ENCODE measurements at regions not wholly inside any gene's neighbourhood (a gene's known extent, or its start where the extent isn't known, plus 50 kb on each side); places are given as distances from the start of the nearest gene placed in this dataset.

- no peak overlapping the region for H3K4me3 ChIP-seq (ENCODE audit: low read length)
These were observed 182.7 kb upstream of the KCNN2 start for GRCh38 chr5:114179134-114179533.

GRCh38 chr5:114184006-114184405 is 177.9 kb upstream of the KCNN2 start:
- Histone ChIP-seq H3K4me1 (ENCODE audit: insufficient read depth, low read length) (no peaks in the 10 kb centered on the region), H3K36me3 (ENCODE audit: insufficient read depth, low read length) (no peaks in the 10 kb centered on the region), H2AFZ (ENCODE audit: low read depth, low read length) (no peak overlapping the region), H3K9me3 (ENCODE audit: low read length) (no peaks in the 10 kb centered on the region), H3K4me3 (ENCODE audit: low read length) (no peak overlapping the region), H3K27me3 (ENCODE audit: insufficient read depth, low read length) (no peaks in the 10 kb centered on the region)

More at GRCh38 chr5:114179134-114179533, 182.7 kb upstream of the KCNN2 start:
- Histone ChIP-seq H3K36me3 (ENCODE audit: insufficient read depth, low read length) (no peaks in the 10 kb centered on the region), H2AFZ (ENCODE audit: low read depth, low read length) (no peak overlapping the region), H3K27me3 (ENCODE audit: insufficient read depth, low read length) (no peaks in the 10 kb centered on the region), H3K9me3 (ENCODE audit: low read length) (no peaks in the 10 kb centered on the region), H3K4me1 (ENCODE audit: insufficient read depth, low read length) (no peaks in the 10 kb centered on the region)

GRCh38 chr5:114185274-114185673 is 176.6 kb upstream of the KCNN2 start:
- no peaks in the 10 kb centered on the region for H3K27me3 ChIP-seq (ENCODE audit: insufficient read depth, low read length)
- no peaks in the 10 kb centered on the region for H3K9me3 ChIP-seq (ENCODE audit: low read length)
- no peaks in the 10 kb centered on the region for H3K36me3 ChIP-seq (ENCODE audit: insufficient read depth, low read length)
- H3K4me3 ChIP-seq (ENCODE audit: low read length), result no peak overlapping the region
- H2AFZ ChIP-seq (ENCODE audit: low read depth, low read length), result peak overlapping the region; percentile 61
- H3K4me1 ChIP-seq (ENCODE audit: insufficient read depth, low read length), result no peaks in the 10 kb centered on the region

GRCh38 chr5:114191441-114191840 is 170.4 kb upstream of the KCNN2 start:
- H3K36me3 ChIP-seq (ENCODE audit: insufficient read depth, low read length), result no peaks in the 10 kb centered on the region
- no peak overlapping the region for H2AFZ ChIP-seq (ENCODE audit: low read depth, low read length)
- H3K9me3 ChIP-seq (ENCODE audit: low read length), result no peaks in the 10 kb centered on the region

GRCh38 chr5:114192108-114192507 is 169.8 kb upstream of the KCNN2 start:
- no peak overlapping the region for H2AFZ ChIP-seq (ENCODE audit: low read depth, low read length)
- no peaks in the 10 kb centered on the region for H3K36me3 ChIP-seq (ENCODE audit: insufficient read depth, low read length)
- no peak overlapping the region for H3K4me3 ChIP-seq (ENCODE audit: low read length)
- no peaks in the 10 kb centered on the region for H3K27me3 ChIP-seq (ENCODE audit: insufficient read depth, low read length)
- no peaks in the 10 kb centered on the region for H3K9me3 ChIP-seq (ENCODE audit: low read length)
- H3K4me1 ChIP-seq (ENCODE audit: insufficient read depth, low read length), result no peaks in the 10 kb centered on the region

More at GRCh38 chr5:114191441-114191840, 170.4 kb upstream of the KCNN2 start:
- no peaks in the 10 kb centered on the region for H3K27me3 ChIP-seq (ENCODE audit: insufficient read depth, low read length)
- H3K4me3 ChIP-seq (ENCODE audit: low read length), result no peak overlapping the region
- no peaks in the 10 kb centered on the region for H3K4me1 ChIP-seq (ENCODE audit: insufficient read depth, low read length)

GRCh38 chr5:114201332-114201731 is 160.5 kb upstream of the KCNN2 start:
- Histone ChIP-seq H2AFZ (ENCODE audit: low read depth, low read length) (no peak overlapping the region), H3K36me3 (ENCODE audit: insufficient read depth, low read length) (no peaks in the 10 kb centered on the region), H3K4me3 (ENCODE audit: low read length) (no peak overlapping the region), H3K4me1 (ENCODE audit: insufficient read depth, low read length) (peaks cover 12% of the 10 kb centered on the region), H3K9me3 (ENCODE audit: low read length) (no peaks in the 10 kb centered on the region), H3K27me3 (ENCODE audit: insufficient read depth, low read length) (no peaks in the 10 kb centered on the region)

- H3K4me3 ChIP-seq (ENCODE audit: low read length), result no peak overlapping the region
- H3K4me1 ChIP-seq (ENCODE audit: insufficient read depth, low read length), result peaks cover 12% of the 10 kb centered on the region
- no peaks in the 10 kb centered on the region for H3K36me3 ChIP-seq (ENCODE audit: insufficient read depth, low read length)
- no peak overlapping the region for H2AFZ ChIP-seq (ENCODE audit: low read depth, low read length)
- no peaks in the 10 kb centered on the region for H3K9me3 ChIP-seq (ENCODE audit: low read length)
- H3K27me3 ChIP-seq (ENCODE audit: insufficient read depth, low read length), result no peaks in the 10 kb centered on the region
These were observed 156.9 kb upstream of the KCNN2 start for GRCh38 chr5:114204923-114205322.

GRCh38 chr5:114206640-114207039 is 155.2 kb upstream of the KCNN2 start:
- Histone ChIP-seq H3K36me3 (ENCODE audit: insufficient read depth, low read length) (no peaks in the 10 kb centered on the region), H3K9me3 (ENCODE audit: low read length) (no peaks in the 10 kb centered on the region), H3K27me3 (ENCODE audit: insufficient read depth, low read length) (no peaks in the 10 kb centered on the region), H3K4me1 (ENCODE audit: insufficient read depth, low read length) (peaks cover 12% of the 10 kb centered on the region), H3K4me3 (ENCODE audit: low read length) (no peak overlapping the region), H2AFZ (ENCODE audit: low read depth, low read length) (no peak overlapping the region)

- Histone ChIP-seq H2AFZ (ENCODE audit: low read depth, low read length) (no peak overlapping the region), H3K4me3 (ENCODE audit: low read length) (no peak overlapping the region), H3K36me3 (ENCODE audit: insufficient read depth, low read length) (no peaks in the 10 kb centered on the region), H3K9me3 (ENCODE audit: low read length) (no peaks in the 10 kb centered on the region), H3K27me3 (ENCODE audit: insufficient read depth, low read length) (no peaks in the 10 kb centered on the region), H3K4me1 (ENCODE audit: insufficient read depth, low read length) (peaks cover 12% of the 10 kb centered on the region)
These were observed 154.3 kb upstream of the KCNN2 start for GRCh38 chr5:114207615-114208014.

- peaks cover 12% of the 10 kb centered on the region for H3K4me1 ChIP-seq (ENCODE audit: insufficient read depth, low read length)
- H3K4me3 ChIP-seq (ENCODE audit: low read length), result no peak overlapping the region
- no peaks in the 10 kb centered on the region for H3K27me3 ChIP-seq (ENCODE audit: insufficient read depth, low read length)
- H2AFZ ChIP-seq (ENCODE audit: low read depth, low read length), result no peak overlapping the region
- H3K9me3 ChIP-seq (ENCODE audit: low read length), result no peaks in the 10 kb centered on the region
- H3K36me3 ChIP-seq (ENCODE audit: insufficient read depth, low read length), result no peaks in the 10 kb centered on the region
These were observed 153.8 kb upstream of the KCNN2 start for GRCh38 chr5:114208120-114208519.

- Histone ChIP-seq H3K4me3 (ENCODE audit: low read length) (no peak overlapping the region), H3K4me1 (ENCODE audit: insufficient read depth, low read length) (peaks cover 12% of the 10 kb centered on the region), H3K36me3 (ENCODE audit: insufficient read depth, low read length) (no peaks in the 10 kb centered on the region), H2AFZ (ENCODE audit: low read depth, low read length) (no peak overlapping the region), H3K9me3 (ENCODE audit: low read length) (no peaks in the 10 kb centered on the region), H3K27me3 (ENCODE audit: insufficient read depth, low read length) (no peaks in the 10 kb centered on the region)
These were observed 153.3 kb upstream of the KCNN2 start for GRCh38 chr5:114208588-114208987.

- Histone ChIP-seq H3K9me3 (ENCODE audit: low read length) (no peaks in the 10 kb centered on the region), H3K4me1 (ENCODE audit: insufficient read depth, low read length) (peaks cover 1% of the 10 kb centered on the region), H3K36me3 (ENCODE audit: insufficient read depth, low read length) (no peaks in the 10 kb centered on the region), H2AFZ (ENCODE audit: low read depth, low read length) (no peak overlapping the region), H3K27me3 (ENCODE audit: insufficient read depth, low read length) (no peaks in the 10 kb centered on the region), H3K4me3 (ENCODE audit: low read length) (no peak overlapping the region)
These were observed 151.2 kb upstream of the KCNN2 start for GRCh38 chr5:114210662-114211061.

- Histone ChIP-seq H3K4me1 (ENCODE audit: insufficient read depth, low read length) (no peaks in the 10 kb centered on the region), H3K9me3 (ENCODE audit: low read length) (no peaks in the 10 kb centered on the region), H3K4me3 (ENCODE audit: low read length) (no peak overlapping the region), H2AFZ (ENCODE audit: low read depth, low read length) (no peak overlapping the region), H3K27me3 (ENCODE audit: insufficient read depth, low read length) (no peaks in the 10 kb centered on the region), H3K36me3 (ENCODE audit: insufficient read depth, low read length) (no peaks in the 10 kb centered on the region)
These were observed 140.1 kb upstream of the KCNN2 start for GRCh38 chr5:114221807-114222206.

GRCh38 chr5:114223866-114224265 is 138.0 kb upstream of the KCNN2 start:
- Histone ChIP-seq H3K36me3 (ENCODE audit: insufficient read depth, low read length) (no peaks in the 10 kb centered on the region), H3K4me1 (ENCODE audit: insufficient read depth, low read length) (no peaks in the 10 kb centered on the region), H3K4me3 (ENCODE audit: low read length) (no peak overlapping the region), H3K27me3 (ENCODE audit: insufficient read depth, low read length) (no peaks in the 10 kb centered on the region), H2AFZ (ENCODE audit: low read depth, low read length) (no peak overlapping the region), H3K9me3 (ENCODE audit: low read length) (no peaks in the 10 kb centered on the region)

Data from neuron (in vitro differentiated cells).